ENCODE measurements at regions not wholly inside any gene's neighbourhood (a gene's known extent, or its start where the extent isn't known, plus 50 kb on each side); places are given as distances from the start of the nearest gene placed in this dataset.

- intact Hi-C loops (cut with DNase I; ENCODE audit: low total_unique reads): no loop called here
- TF ChIP-seq POLR2A (IDR thresholded peaks at IDR 0.05): no peak
- TF ChIP-seq, protein P1, sequence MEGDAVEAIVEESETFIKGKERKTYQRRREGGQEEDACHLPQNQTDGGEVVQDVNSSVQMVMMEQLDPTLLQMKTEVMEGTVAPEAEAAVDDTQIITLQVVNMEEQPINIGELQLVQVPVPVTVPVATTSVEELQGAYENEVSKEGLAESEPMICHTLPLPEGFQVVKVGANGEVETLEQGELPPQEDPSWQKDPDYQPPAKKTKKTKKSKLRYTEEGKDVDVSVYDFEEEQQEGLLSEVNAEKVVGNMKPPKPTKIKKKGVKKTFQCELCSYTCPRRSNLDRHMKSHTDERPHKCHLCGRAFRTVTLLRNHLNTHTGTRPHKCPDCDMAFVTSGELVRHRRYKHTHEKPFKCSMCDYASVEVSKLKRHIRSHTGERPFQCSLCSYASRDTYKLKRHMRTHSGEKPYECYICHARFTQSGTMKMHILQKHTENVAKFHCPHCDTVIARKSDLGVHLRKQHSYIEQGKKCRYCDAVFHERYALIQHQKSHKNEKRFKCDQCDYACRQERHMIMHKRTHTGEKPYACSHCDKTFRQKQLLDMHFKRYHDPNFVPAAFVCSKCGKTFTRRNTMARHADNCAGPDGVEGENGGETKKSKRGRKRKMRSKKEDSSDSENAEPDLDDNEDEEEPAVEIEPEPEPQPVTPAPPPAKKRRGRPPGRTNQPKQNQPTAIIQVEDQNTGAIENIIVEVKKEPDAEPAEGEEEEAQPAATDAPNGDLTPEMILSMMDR (IDR thresholded peaks at IDR 0.05): no peak
- WGBS, 2 donors: 91 to 94% methylated on average over 4 of the region's 4 CpGs
- DNase-seq (ENCODE audit: low spot score in 2 of 2): no peak
- no peak overlapping the region for H3K4me3 ChIP-seq (ENCODE audit: low read depth, poor library complexity, severe bottlenecking)
Measured at GRCh38 chr6:129771678-129772077, 61.7 kb upstream of the ARHGAP18 start.

GRCh38 chr6:129767776-129768485 is 58.0 kb upstream of the ARHGAP18 start:
- WGBS, 2 donors: 59 to 64% methylated on average over 11 of the region's 11 CpGs
- H3K4me3 ChIP-seq (ENCODE audit: low read depth, poor library complexity, severe bottlenecking): no peak overlapping the region
- TF ChIP-seq POLR2A (IDR thresholded peaks at IDR 0.05): no peak
- TF ChIP-seq, protein P1 (IDR thresholded peaks at IDR 0.05): no peak
- DNase-seq (ENCODE audit: low spot score in 2 of 2): no peak
- intact Hi-C loops (cut with DNase I; ENCODE audit: low total_unique reads): no loop called here

GRCh38 chr6:129766959-129767728 is 57.2 kb upstream of the ARHGAP18 start:
- TF ChIP-seq, protein P1 (IDR thresholded peaks at IDR 0.05): no peak
- TF ChIP-seq POLR2A (IDR thresholded peaks at IDR 0.05): no peak
- WGBS, 2 donors: 2 to 3% methylated on average over 22 to 36 of the region's 36 CpGs
- intact Hi-C loops (cut with DNase I; ENCODE audit: low total_unique reads): no loop called here
- no peak for DNase-seq (ENCODE audit: low spot score in 2 of 2)
- no peak overlapping the region for H3K4me3 ChIP-seq (ENCODE audit: low read depth, poor library complexity, severe bottlenecking)

GRCh38 chr6:129764761-129765407 is 54.9 kb upstream of the ARHGAP18 start:
- intact Hi-C loops (cut with DNase I; ENCODE audit: low total_unique reads): no loop called here
- TF ChIP-seq POLR2A (IDR thresholded peaks at IDR 0.05): no peak
- TF ChIP-seq, protein P1 (IDR thresholded peaks at IDR 0.05): no peak
- H3K4me3 ChIP-seq (ENCODE audit: low read depth, poor library complexity, severe bottlenecking): no peak overlapping the region
- no peak for DNase-seq (ENCODE audit: low spot score in 2 of 2)
- WGBS, 2 donors: 93% methylated on average over 4 of the region's 4 CpGs

- no peak overlapping the region for H3K4me3 ChIP-seq (ENCODE audit: low read depth, poor library complexity, severe bottlenecking)
- 78% methylated on average over 6 of the region's 6 CpGs for WGBS, 2 donors
- intact Hi-C loops (cut with DNase I; ENCODE audit: low total_unique reads): no loop called here
- TF ChIP-seq, protein P1 (IDR thresholded peaks at IDR 0.05): no peak
- no peak for TF ChIP-seq POLR2A (IDR thresholded peaks at IDR 0.05)
- DNase-seq (ENCODE audit: low spot score in 2 of 2): no peak
Measured at GRCh38 chr6:129759796-129760605, 50.0 kb upstream of the ARHGAP18 start.
